ENCODE measurements at regions not wholly inside any gene's neighbourhood (a gene's known extent, or its start where the extent isn't known, plus 50 kb on each side); places are given as distances from the start of the nearest gene placed in this dataset.

DNA sequence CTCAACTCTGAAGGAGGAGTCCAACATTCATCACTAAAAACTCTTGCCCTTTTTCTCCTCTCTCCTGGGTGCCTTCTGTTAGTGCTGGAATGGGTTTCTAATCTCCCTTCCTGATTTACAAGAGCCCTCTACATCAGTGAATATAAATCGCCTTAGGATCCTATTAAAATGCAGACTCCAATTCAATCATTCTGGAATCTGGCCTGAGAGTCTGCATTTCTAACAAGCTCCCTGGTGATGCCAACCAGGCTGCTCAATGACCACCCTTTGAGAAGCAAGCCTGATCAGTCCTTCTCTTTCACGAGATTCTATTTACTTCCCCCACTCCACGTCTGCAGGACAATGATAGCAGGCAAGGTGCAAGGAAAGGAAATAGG is 72.8 kb upstream of the E2F3 start:
- TF ChIP-seq, protein P1, sequence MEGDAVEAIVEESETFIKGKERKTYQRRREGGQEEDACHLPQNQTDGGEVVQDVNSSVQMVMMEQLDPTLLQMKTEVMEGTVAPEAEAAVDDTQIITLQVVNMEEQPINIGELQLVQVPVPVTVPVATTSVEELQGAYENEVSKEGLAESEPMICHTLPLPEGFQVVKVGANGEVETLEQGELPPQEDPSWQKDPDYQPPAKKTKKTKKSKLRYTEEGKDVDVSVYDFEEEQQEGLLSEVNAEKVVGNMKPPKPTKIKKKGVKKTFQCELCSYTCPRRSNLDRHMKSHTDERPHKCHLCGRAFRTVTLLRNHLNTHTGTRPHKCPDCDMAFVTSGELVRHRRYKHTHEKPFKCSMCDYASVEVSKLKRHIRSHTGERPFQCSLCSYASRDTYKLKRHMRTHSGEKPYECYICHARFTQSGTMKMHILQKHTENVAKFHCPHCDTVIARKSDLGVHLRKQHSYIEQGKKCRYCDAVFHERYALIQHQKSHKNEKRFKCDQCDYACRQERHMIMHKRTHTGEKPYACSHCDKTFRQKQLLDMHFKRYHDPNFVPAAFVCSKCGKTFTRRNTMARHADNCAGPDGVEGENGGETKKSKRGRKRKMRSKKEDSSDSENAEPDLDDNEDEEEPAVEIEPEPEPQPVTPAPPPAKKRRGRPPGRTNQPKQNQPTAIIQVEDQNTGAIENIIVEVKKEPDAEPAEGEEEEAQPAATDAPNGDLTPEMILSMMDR (optimal IDR thresholded peaks at IDR 0.05 in 1 of 3, IDR thresholded peaks at IDR 0.05 in 1 of 3, conservative IDR thresholded peaks at IDR 0.05 in 1 of 3; ENCODE audit: extremely low read depth in 1 of 3, insufficient read depth in 2 of 3, low read length in 3 of 3): no peak
- no peak for TF ChIP-seq EZH2 (IDR thresholded peaks at IDR 0.05; ENCODE audit: low read length)
